Parathyroid adenoma (tissue), 2 donors: ENCODE measurements at regions not wholly inside any gene's neighbourhood (a gene's known extent, or its start where the extent isn't known, plus 50 kb on each side); places are given as distances from the start of the nearest gene placed in this dataset.

ENCODE experiments used
- H2AFZ ChIP-seq: fragments of 300-600 bp; sonication (generic); one replicate; pipeline ENCODE4 v1.7.0; 2017; ENCODE audit warnings: antibody characterized with exemption, mild to moderate bottlenecking
- H3K27ac ChIP-seq: fragments of 300-600 bp; sonication (generic); one replicate; pipeline ENCODE4 v1.7.0; 2017
- H3K27me3 ChIP-seq: fragments of 300-600 bp; sonication (generic); one replicate; pipeline ENCODE4 v1.7.0; 2017; ENCODE audit warnings: low read length; ENCODE audit not compliant: control insufficient read depth, insufficient read depth
- H3K36me3 ChIP-seq: fragments of 300-600 bp; sonication (generic); one replicate; pipeline ENCODE4 v1.7.0; 2017; ENCODE audit warnings: low read length; ENCODE audit not compliant: control insufficient read depth, insufficient read depth
- H3K4me1 ChIP-seq: fragments of 300-600 bp; sonication (generic); one replicate; pipeline ENCODE4 v1.7.0; 2017; ENCODE audit warnings: control low read depth
- H3K4me2 ChIP-seq: fragments of 300-600 bp; sonication (generic); one replicate; pipeline ENCODE4 v1.7.0; 2017; ENCODE audit warnings: low read length
- H3K4me3 ChIP-seq: fragments of 300-600 bp; sonication (generic); one replicate; pipeline ENCODE4 v1.7.0; 2017; ENCODE audit warnings: low read depth, low read length
- H3K79me2 ChIP-seq: fragments of 300-600 bp; sonication (generic); one replicate; pipeline ENCODE4 v1.7.0; 2017; ENCODE audit warnings: control low read depth
- H3K9ac ChIP-seq: fragments of 300-600 bp; sonication (generic); one replicate; pipeline ENCODE4 v1.7.0; 2017; ENCODE audit warnings: mild to moderate bottlenecking
- H3K9me3 ChIP-seq: fragments of 300-600 bp; sonication (generic); one replicate; pipeline ENCODE4 v1.7.0; 2017; ENCODE audit warnings: low read length; ENCODE audit not compliant: control insufficient read depth
- TF ChIP-seq, protein P1 (sequence below): fragments of 300-600 bp; sonication (generic); IDR thresholded peaks from one replicate; pipeline ENCODE4 v1.7.0; 2017; ENCODE audit warnings: antibody characterized with exemption, mild to moderate bottlenecking
- donor health status: primary hyperparathyroidism.

GRCh38 chr15:96574782-96575181, 244.3 kb downstream of the NR2F2 start:
- Histone ChIP-seq H3K4me2 (no peak overlapping the region), H3K9ac (no peak overlapping the region), H3K4me3 (no peak overlapping the region), H2AFZ (no peak overlapping the region), H3K27me3 (no peaks in the 10 kb centered on the region), H3K36me3 (no peaks in the 10 kb centered on the region), H3K9me3 (no peaks in the 10 kb centered on the region), H3K79me2 (no peaks in the 10 kb centered on the region), H3K27ac (no peak overlapping the region), H3K4me1 (no peaks in the 10 kb centered on the region)
- TF ChIP-seq, protein P1, sequence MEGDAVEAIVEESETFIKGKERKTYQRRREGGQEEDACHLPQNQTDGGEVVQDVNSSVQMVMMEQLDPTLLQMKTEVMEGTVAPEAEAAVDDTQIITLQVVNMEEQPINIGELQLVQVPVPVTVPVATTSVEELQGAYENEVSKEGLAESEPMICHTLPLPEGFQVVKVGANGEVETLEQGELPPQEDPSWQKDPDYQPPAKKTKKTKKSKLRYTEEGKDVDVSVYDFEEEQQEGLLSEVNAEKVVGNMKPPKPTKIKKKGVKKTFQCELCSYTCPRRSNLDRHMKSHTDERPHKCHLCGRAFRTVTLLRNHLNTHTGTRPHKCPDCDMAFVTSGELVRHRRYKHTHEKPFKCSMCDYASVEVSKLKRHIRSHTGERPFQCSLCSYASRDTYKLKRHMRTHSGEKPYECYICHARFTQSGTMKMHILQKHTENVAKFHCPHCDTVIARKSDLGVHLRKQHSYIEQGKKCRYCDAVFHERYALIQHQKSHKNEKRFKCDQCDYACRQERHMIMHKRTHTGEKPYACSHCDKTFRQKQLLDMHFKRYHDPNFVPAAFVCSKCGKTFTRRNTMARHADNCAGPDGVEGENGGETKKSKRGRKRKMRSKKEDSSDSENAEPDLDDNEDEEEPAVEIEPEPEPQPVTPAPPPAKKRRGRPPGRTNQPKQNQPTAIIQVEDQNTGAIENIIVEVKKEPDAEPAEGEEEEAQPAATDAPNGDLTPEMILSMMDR = no peak

DNA sequence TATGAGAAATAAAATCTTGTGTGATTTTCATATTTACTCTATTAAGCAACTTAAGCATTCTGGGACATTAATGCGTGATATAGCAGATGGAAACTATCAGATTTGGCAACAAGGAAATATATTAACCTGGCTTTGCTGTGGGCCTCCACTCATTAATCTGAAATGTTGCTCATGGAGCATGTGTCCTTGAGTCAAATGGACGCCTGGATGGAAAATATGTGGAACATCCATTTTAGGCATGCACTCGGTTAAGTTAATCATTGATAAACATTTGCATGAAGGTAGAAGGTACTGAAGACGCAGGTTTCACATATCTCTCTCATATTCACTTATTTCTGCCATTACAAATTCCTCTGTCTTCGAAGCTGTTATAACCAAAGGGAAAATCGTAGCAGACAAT, 246.1 kb downstream of the NR2F2 start:
- Histone ChIP-seq H3K4me3 (no peak overlapping the region), H3K79me2 (no peaks in the 10 kb centered on the region), H3K27ac (no peak overlapping the region), H3K36me3 (no peaks in the 10 kb centered on the region), H3K9ac (no peak overlapping the region), H3K4me2 (no peak overlapping the region), H3K4me1 (no peaks in the 10 kb centered on the region), H3K27me3 (no peaks in the 10 kb centered on the region), H2AFZ (no peak overlapping the region), H3K9me3 (no peaks in the 10 kb centered on the region)
- TF ChIP-seq, protein P1 = no peak

- Histone ChIP-seq H3K4me2 (no peak overlapping the region), H3K27me3 (no peaks in the 10 kb centered on the region), H3K4me3 (no peak overlapping the region), H3K36me3 (no peaks in the 10 kb centered on the region), H3K9ac (no peak overlapping the region), H2AFZ (no peak overlapping the region), H3K27ac (no peak overlapping the region), H3K4me1 (no peaks in the 10 kb centered on the region), H3K79me2 (no peaks in the 10 kb centered on the region), H3K9me3 (no peaks in the 10 kb centered on the region)
- TF ChIP-seq, protein P1 = no peak
Observed at GRCh38 chr15:96578393-96578792, 247.9 kb downstream of the NR2F2 start.

DNA sequence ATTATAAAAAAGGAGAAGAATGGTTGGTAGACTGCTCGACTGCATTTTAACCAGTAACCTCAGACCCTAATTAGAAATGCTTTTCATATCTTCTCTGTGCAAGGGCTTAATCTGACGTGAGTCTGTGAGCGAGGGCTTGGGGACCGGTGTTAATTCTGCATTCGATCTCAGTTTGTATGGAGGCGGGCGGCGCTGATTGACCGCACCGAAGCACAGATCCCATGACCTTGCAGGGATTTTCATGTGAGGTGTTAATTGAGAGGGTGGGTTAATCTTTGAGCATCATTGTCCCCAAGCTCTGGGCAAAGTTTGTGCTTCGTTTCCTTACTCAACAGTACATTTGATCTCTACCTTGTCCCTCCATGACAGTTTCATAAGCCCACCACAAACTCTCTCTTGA, 250.9 kb downstream of the NR2F2 start:
- Histone ChIP-seq H3K27ac (no peak overlapping the region), H3K9me3 (no peaks in the 10 kb centered on the region), H2AFZ (no peak overlapping the region), H3K4me2 (no peak overlapping the region), H3K79me2 (no peaks in the 10 kb centered on the region), H3K27me3 (no peaks in the 10 kb centered on the region), H3K4me3 (no peak overlapping the region), H3K36me3 (no peaks in the 10 kb centered on the region), H3K4me1 (no peaks in the 10 kb centered on the region), H3K9ac (no peak overlapping the region)
- TF ChIP-seq, protein P1 = no peak

GRCh38 chr15:96582473-96582872, 252.0 kb downstream of the NR2F2 start:
- H3K27me3 ChIP-seq = no peaks in the 10 kb centered on the region
- no peaks in the 10 kb centered on the region for H3K4me1 ChIP-seq
- H3K9ac ChIP-seq = no peak overlapping the region
- H3K4me3 ChIP-seq = no peak overlapping the region
- no peak overlapping the region for H3K4me2 ChIP-seq
- H2AFZ ChIP-seq = no peak overlapping the region
- no peaks in the 10 kb centered on the region for H3K79me2 ChIP-seq
- no peak overlapping the region for H3K27ac ChIP-seq
- H3K9me3 ChIP-seq = no peaks in the 10 kb centered on the region
- no peaks in the 10 kb centered on the region for H3K36me3 ChIP-seq
- TF ChIP-seq, protein P1 = no peak
